ENCODE measurements at regions not wholly inside any gene's neighbourhood (a gene's known extent, or its start where the extent isn't known, plus 50 kb on each side); places are given as distances from the start of the nearest gene placed in this dataset.
"Not testable (repeated sequence)": the region's sequence is repeated elsewhere in the genome, so short reads cannot be mapped to it uniquely, and the experiment has no call there.

DNA sequence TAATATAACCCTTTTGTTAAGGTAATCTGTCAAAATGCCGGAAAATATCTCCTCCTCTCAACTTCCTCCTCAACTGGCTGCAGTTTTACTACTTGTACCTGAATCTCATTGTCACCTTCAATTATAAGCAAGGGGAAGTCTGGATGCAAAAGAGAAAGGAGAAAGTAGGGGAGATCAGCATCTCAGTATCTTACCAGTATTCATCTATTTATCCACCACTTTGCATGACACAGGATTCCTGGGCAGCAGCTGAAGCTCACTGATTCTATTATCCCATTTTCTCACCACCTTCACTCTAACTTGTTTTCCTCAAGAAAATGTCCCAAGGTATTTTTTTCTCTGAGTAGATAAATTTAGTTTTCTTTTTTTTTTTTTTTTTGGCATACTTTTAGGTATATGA is 440.5 kb upstream of the CBLB start:
- no peak overlapping the region for H3K27ac ChIP-seq
- no peaks in the 10 kb centered on the region for H3K36me3 ChIP-seq
- no peak for DNase-seq
- TF ChIP-seq CTCF (IDR thresholded peaks at IDR 0.05; ENCODE audit: low read depth, low read length), result no peak
- no peaks in the 10 kb centered on the region for H3K27me3 ChIP-seq (ENCODE audit: insufficient read depth, low read depth, severe bottlenecking)
- no peak overlapping the region for H3K4me3 ChIP-seq (ENCODE audit: low read depth, low read length)
- H3K9me3 ChIP-seq (ENCODE audit: severe bottlenecking), result no peaks in the 10 kb centered on the region

- H3K27ac ChIP-seq; H3K27me3 ChIP-seq (ENCODE audit: insufficient read depth, low read depth, severe bottlenecking); H3K4me3 ChIP-seq (ENCODE audit: low read depth, low read length); H3K9me3 ChIP-seq (ENCODE audit: severe bottlenecking); H3K36me3 ChIP-seq; DNase-seq: not testable (repeated sequence)
Measured at GRCh38 chr3:106309798-106310197, 441.0 kb upstream of the CBLB start.

DNA sequence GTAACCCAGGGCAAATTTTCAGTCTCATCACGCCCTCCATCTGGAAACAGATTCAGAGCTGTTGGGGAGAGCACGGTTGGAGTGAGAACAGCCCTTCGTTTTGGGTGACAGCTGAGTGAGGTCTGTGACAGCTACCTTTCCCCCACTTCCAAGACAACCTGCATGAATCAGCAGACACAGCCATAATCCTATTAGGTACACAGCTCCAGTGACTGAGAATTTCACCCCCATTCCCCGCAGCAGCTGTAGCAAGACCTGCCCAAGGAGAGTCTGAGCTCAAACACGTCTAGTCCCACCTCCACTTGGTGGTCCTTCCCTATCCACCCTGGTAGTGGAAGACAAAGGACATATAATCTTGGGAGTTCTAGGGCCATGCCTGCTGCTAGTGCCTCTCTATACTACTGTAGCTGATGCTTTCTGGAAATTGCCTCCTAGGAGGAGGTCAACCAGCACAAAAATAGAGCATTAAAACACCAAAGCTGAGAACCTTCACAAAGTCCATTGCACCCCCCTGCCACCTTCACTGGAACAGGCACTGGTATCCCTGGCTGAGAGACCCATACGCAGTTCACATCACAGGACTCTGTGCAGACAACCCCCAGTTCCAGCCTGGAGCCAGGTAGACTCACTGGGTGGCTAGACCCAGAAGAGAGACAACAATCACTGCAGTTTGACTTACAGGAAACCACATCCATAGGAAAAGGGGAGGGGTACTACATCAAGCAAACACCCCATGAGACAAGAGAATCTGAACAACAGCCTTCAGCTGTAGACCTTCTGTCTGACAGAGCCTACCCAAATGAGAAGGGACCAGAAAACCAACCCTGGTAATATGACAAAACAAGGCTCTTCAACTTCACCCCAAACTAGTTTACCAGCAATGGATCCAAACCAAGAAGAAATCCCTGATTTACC is 448.6 kb upstream of the CBLB start:
- no peak for TF ChIP-seq CTCF (IDR thresholded peaks at IDR 0.05; ENCODE audit: low read depth, low read length)
- H3K27me3 ChIP-seq (ENCODE audit: insufficient read depth, low read depth, severe bottlenecking), result no peaks in the 10 kb centered on the region

GRCh38 chr3:106321438-106321837 is 452.6 kb upstream of the CBLB start:
- not testable (repeated sequence) for H3K27ac ChIP-seq; H3K36me3 ChIP-seq; DNase-seq; H3K9me3 ChIP-seq (ENCODE audit: severe bottlenecking); H3K27me3 ChIP-seq (ENCODE audit: insufficient read depth, low read depth, severe bottlenecking); H3K4me3 ChIP-seq (ENCODE audit: low read depth, low read length)

More for the DNA sequence above, 448.6 kb upstream of the CBLB start:
- H3K36me3 ChIP-seq, result no peaks in the 10 kb centered on the region
- DNase-seq, result peak; percentile 82
- H3K4me3 ChIP-seq (ENCODE audit: low read depth, low read length), result no peak overlapping the region
- peaks cover 3% of the 10 kb centered on the region for H3K9me3 ChIP-seq (ENCODE audit: severe bottlenecking)
- H3K27ac ChIP-seq, result peak overlapping the region; percentile 64

DNA sequence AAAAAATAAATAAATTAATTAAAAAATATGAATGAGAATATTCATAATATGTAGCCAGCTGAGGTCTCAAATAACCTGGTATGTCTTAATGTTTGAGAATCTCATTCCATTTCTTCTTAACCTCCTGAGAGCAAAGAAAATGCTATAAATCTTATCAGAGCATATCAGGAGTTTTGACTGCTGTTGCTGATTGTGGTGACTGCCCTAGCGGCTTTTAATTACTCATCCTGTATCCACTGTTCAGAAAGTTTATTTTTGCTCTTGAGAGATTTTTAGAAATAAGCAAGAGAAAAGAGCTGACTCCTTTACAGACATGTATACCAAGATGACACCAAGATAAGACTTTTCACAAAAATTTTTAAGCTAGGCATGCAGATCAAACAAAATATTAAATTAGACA is 454.8 kb upstream of the CBLB start:
- H3K27ac ChIP-seq, result no peak overlapping the region
- DNase-seq, result no peak
- peaks cover 5% of the 10 kb centered on the region for H3K9me3 ChIP-seq (ENCODE audit: severe bottlenecking)
- H3K27me3 ChIP-seq (ENCODE audit: insufficient read depth, low read depth, severe bottlenecking), result no peaks in the 10 kb centered on the region
- no peaks in the 10 kb centered on the region for H3K36me3 ChIP-seq
- no peak for TF ChIP-seq CTCF (IDR thresholded peaks at IDR 0.05; ENCODE audit: low read depth, low read length)
- H3K4me3 ChIP-seq (ENCODE audit: low read depth, low read length), result no peak overlapping the region

DNA sequence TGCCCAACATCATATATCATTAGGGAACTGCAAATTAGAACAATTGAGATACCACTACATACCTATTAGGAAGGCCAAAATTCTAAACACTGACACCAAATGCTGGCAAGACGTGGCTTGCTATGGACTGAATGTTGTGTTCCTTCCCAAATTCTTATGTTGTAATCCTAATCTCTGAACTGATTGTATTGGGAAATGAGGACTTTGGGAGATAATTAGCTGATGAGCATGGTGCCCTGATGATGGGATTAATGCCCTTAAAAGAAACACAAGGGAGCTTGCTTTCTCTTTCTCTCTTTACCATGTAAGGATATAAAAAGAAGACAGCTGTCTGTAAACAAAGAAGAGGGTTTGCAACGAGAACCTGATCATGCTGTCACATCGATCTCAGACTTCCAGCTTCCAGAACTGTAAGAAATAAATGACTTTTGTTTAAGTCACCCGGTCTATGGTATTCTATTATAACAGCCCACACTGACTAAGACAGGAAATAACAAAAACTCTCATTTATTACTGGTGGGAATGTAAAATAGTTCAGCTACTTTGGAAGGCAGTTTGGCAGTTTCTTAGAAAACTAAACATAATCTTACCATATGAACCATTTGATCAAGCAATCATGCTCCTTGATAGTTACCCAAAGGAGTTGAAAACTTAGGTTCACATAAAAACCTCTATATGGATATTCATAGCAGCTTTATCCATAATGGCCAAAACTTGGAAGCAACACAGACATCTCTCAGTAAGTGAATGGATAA is 458.3 kb upstream of the CBLB start:
- no peak for TF ChIP-seq CTCF (IDR thresholded peaks at IDR 0.05; ENCODE audit: low read depth, low read length)
- Histone ChIP-seq H3K27ac (no peak overlapping the region), H3K4me3 (ENCODE audit: low read depth, low read length) (no peak overlapping the region), H3K36me3 (no peaks in the 10 kb centered on the region), H3K9me3 (ENCODE audit: severe bottlenecking) (peaks cover 2% of the 10 kb centered on the region), H3K27me3 (ENCODE audit: insufficient read depth, low read depth, severe bottlenecking) (no peaks in the 10 kb centered on the region)
- no peak for DNase-seq
